WTC11 (cell line): ENCODE measurements at regions not wholly inside any gene's neighbourhood (a gene's known extent, or its start where the extent isn't known, plus 50 kb on each side); places are given as distances from the start of the nearest gene placed in this dataset.

Source experiments
- ATAC-seq: fragments of 200-7000 bp; cut with Tn5 transposase; 2 replicates; pipeline ENCODE4 v1.10.0; 2021; ENCODE audit warnings: mild to moderate bottlenecking, moderate library complexity
- CTCF ChIA-PET: fragments of 300-600 bp; sonication (Branson Sonifier 250); formaldehyde crosslinking; loops from one replicate; lab custom pipeline; 2021; ENCODE audit warnings: antibody characterized with exemption; lab: Charles Lee
- POLR2A ChIA-PET: fragments of 350-600 bp; sonication (Branson Sonifier 250); formaldehyde crosslinking; loops from one replicate; lab custom pipeline; 2021; ENCODE audit warnings: antibody characterized with exemption; lab: Charles Lee
- DNase-seq: peaks from one replicate; pipeline ENCODE4 v3.0.0; 2021; ENCODE audit warnings: low spot score
- H3K27ac Mint-ChIP-seq: 2 replicates; pipeline ENCODE4 v1.8.0; 2021; ENCODE audit warnings: mixed read lengths
- H3K27me3 Mint-ChIP-seq: 2 replicates; pipeline ENCODE4 v1.8.0; 2021; ENCODE audit warnings: low read depth, mild to moderate bottlenecking, moderate library complexity, mixed read lengths
- H3K36me3 Mint-ChIP-seq: 2 replicates; pipeline ENCODE4 v1.8.0; 2021; ENCODE audit warnings: mixed read lengths
- H3K4me1 Mint-ChIP-seq: 2 replicates; pipeline ENCODE4 v1.8.0; 2022; ENCODE audit warnings: mixed read lengths
- H3K4me3 Mint-ChIP-seq: 2 replicates; pipeline ENCODE4 v1.8.0; 2021; ENCODE audit warnings: mild to moderate bottlenecking, moderate library complexity, mixed read lengths
- H3K9me3 Mint-ChIP-seq: 2 replicates; pipeline ENCODE4 v1.8.0; 2021; ENCODE audit warnings: mixed read lengths
- ATF1 ChIP-seq: sonication (generic); formaldehyde crosslinking; IDR thresholded peaks from 2 replicates; pipeline ENCODE4 v1.8.1; 2023; ENCODE audit warnings: mild to moderate bottlenecking, moderate library complexity, missing genetic modification reagents
- CREM ChIP-seq: sonication (generic); formaldehyde crosslinking; IDR thresholded peaks from 2 replicates; pipeline ENCODE4 v1.8.1; 2022; ENCODE audit warnings: mild to moderate bottlenecking, missing genetic modification reagents, moderate library complexity
- IRF2 ChIP-seq: sonication (generic); formaldehyde crosslinking; IDR thresholded peaks from 2 replicates; pipeline ENCODE4 v1.8.0; 2022; ENCODE audit warnings: low read depth, missing genetic modification reagents, borderline replicate concordance
- RORB ChIP-seq: fragments of 250-450 bp; sonication (Bioruptor Pico); IDR thresholded peaks from 2 replicates; pipeline ENCODE4 v1.9.0; 2021; ENCODE audit warnings: mild to moderate bottlenecking
- TP53 ChIP-seq: sonication (generic); formaldehyde crosslinking; IDR thresholded peaks from 2 replicates; pipeline ENCODE4 v1.8.1; 2023; ENCODE audit warnings: mild to moderate bottlenecking, missing genetic modification reagents
- ZNF138 ChIP-seq: sonication (generic); formaldehyde crosslinking; conservative IDR thresholded peaks from 2 replicates; pipeline ENCODE4 v1.8.1; 2022; ENCODE audit warnings: mild to moderate bottlenecking, moderate library complexity, missing genetic modification reagents
- TF ChIP-seq, protein P1 (sequence below): fragments of 250-450 bp; sonication (Bioruptor Pico); IDR thresholded peaks from 2 replicates; pipeline ENCODE4 v1.9.0; 2021; ENCODE audit warnings: mild to moderate bottlenecking
- TF ChIP-seq, protein P2 (sequence below): sonication (generic); formaldehyde crosslinking; conservative IDR thresholded peaks from 2 replicates; pipeline ENCODE4 v1.8.1; 2022; ENCODE audit warnings: mild to moderate bottlenecking, missing genetic modification reagents
- TF ChIP-seq, protein P3 (sequence below): fragments of 250-450 bp; sonication (Bioruptor Pico); IDR thresholded peaks from 2 replicates; pipeline ENCODE4 v1.9.0; 2021; ENCODE audit warnings: mild to moderate bottlenecking, borderline replicate concordance
- TF ChIP-seq, protein P4 (sequence below): sonication (generic); formaldehyde crosslinking; IDR thresholded peaks from 2 replicates; pipeline ENCODE4 v1.8.1; 2023; ENCODE audit warnings: mild to moderate bottlenecking, moderate library complexity, missing genetic modification reagents
- TF ChIP-seq, protein P5 (sequence below): fragments of 250-450 bp; sonication (Bioruptor Pico); conservative IDR thresholded peaks from 2 replicates; pipeline ENCODE4 v1.9.0; 2021; ENCODE audit warnings: mild to moderate bottlenecking
- TF ChIP-seq, protein P6 (sequence below): sonication (generic); formaldehyde crosslinking; IDR thresholded peaks from 2 replicates; pipeline ENCODE4 v1.8.1; 2022; ENCODE audit warnings: mild to moderate bottlenecking, missing genetic modification reagents, moderate library complexity, borderline replicate concordance
- TF ChIP-seq, protein P7 (sequence below): sonication (generic); formaldehyde crosslinking; IDR thresholded peaks from 2 replicates; pipeline ENCODE4 v1.8.1; 2023; ENCODE audit warnings: mild to moderate bottlenecking, missing genetic modification reagents, moderate library complexity
- TF ChIP-seq, protein P8 (sequence below): fragments of 250-450 bp; sonication (Bioruptor Pico); IDR thresholded peaks from 2 replicates; pipeline ENCODE4 v1.8.0; 2021; ENCODE audit warnings: mild to moderate bottlenecking

DNA sequence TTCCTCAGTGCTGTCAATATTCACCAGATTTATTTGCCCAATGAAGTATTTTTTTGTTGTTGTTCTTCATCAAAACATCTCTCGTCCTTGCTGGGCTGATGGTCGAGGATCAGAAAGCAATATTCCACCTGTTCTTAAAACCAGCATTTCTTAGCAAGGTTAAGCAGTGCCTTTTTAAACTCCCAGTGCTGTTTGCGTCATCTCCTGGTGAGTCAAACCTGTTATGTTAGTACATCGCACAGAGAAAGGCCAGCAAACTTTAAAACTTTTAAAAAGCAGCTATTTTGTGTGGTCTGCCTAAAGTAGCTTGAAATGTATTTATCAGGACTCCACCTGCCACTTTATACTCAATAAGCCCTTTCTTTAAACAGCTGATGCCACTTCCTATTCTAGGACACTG is 802.0 kb downstream of the KCNA4 start (continued):
- TF ChIP-seq CREM (CRISPR knock-in tag) = no peak
- TF ChIP-seq, protein P1, sequence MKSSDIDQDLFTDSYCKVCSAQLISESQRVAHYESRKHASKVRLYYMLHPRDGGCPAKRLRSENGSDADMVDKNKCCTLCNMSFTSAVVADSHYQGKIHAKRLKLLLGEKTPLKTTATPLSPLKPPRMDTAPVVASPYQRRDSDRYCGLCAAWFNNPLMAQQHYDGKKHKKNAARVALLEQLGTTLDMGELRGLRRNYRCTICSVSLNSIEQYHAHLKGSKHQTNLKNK = no peak
- TF ChIP-seq, protein P2, sequence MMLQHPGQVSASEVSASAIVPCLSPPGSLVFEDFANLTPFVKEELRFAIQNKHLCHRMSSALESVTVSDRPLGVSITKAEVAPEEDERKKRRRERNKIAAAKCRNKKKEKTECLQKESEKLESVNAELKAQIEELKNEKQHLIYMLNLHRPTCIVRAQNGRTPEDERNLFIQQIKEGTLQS (CRISPR knock-in tag) = no peak
- TF ChIP-seq, protein P3, sequence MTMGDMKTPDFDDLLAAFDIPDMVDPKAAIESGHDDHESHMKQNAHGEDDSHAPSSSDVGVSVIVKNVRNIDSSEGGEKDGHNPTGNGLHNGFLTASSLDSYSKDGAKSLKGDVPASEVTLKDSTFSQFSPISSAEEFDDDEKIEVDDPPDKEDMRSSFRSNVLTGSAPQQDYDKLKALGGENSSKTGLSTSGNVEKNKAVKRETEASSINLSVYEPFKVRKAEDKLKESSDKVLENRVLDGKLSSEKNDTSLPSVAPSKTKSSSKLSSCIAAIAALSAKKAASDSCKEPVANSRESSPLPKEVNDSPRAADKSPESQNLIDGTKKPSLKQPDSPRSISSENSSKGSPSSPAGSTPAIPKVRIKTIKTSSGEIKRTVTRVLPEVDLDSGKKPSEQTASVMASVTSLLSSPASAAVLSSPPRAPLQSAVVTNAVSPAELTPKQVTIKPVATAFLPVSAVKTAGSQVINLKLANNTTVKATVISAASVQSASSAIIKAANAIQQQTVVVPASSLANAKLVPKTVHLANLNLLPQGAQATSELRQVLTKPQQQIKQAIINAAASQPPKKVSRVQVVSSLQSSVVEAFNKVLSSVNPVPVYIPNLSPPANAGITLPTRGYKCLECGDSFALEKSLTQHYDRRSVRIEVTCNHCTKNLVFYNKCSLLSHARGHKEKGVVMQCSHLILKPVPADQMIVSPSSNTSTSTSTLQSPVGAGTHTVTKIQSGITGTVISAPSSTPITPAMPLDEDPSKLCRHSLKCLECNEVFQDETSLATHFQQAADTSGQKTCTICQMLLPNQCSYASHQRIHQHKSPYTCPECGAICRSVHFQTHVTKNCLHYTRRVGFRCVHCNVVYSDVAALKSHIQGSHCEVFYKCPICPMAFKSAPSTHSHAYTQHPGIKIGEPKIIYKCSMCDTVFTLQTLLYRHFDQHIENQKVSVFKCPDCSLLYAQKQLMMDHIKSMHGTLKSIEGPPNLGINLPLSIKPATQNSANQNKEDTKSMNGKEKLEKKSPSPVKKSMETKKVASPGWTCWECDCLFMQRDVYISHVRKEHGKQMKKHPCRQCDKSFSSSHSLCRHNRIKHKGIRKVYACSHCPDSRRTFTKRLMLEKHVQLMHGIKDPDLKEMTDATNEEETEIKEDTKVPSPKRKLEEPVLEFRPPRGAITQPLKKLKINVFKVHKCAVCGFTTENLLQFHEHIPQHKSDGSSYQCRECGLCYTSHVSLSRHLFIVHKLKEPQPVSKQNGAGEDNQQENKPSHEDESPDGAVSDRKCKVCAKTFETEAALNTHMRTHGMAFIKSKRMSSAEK = no peak
- TF ChIP-seq ATF1 (CRISPR knock-in tag) = no peak
- TF ChIP-seq, protein P4, sequence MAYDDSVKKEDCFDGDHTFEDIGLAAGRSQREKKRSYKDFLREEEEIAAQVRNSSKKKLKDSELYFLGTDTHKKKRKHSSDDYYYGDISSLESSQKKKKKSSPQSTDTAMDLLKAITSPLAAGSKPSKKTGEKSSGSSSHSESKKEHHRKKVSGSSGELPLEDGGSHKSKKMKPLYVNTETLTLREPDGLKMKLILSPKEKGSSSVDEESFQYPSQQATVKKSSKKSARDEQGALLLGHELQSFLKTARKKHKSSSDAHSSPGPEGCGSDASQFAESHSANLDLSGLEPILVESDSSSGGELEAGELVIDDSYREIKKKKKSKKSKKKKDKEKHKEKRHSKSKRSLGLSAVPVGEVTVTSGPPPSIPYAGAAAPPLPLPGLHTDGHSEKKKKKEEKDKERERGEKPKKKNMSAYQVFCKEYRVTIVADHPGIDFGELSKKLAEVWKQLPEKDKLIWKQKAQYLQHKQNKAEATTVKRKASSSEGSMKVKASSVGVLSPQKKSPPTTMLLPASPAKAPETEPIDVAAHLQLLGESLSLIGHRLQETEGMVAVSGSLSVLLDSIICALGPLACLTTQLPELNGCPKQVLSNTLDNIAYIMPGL = no peak
- TF ChIP-seq RORB (CRISPR knock-in tag) = no peak
- TF ChIP-seq ZNF138 = no peak
- no peak for TF ChIP-seq TP53 (CRISPR knock-in tag)
- TF ChIP-seq, protein P5, sequence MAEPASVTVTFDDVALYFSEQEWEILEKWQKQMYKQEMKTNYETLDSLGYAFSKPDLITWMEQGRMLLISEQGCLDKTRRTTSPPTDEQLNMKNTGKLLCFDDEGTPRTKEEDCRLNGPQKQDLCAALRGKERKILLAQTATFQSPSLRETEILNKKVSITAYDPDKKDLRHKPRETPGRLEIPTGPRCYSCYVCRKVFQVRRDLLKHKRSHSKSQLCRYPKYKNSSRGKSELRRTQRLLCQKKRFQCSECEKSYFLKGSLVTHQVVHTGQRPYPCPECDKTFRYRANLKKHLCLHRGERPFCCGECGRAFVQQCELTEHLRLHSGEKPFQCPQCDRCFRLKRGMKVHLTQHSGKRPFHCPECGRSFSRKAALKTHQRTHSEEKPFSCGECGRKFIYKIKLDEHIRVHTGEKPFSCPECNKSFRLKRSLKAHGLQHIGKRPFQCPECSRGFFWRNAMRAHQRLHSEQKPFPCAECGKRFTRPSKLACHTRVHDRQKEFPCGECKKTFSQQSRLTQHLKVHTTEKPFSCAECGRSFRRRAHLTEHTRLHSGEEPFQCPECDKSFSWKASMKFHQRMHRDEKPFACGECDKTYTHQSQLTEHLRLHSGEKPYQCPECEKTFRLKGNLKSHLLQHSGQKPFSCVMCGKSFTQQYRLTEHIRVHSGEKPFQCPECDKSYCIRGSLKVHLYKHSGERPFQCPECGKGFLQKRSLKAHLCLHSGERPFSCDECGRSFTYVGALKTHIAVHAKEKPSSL (CRISPR knock-in tag) = no peak

DNA sequence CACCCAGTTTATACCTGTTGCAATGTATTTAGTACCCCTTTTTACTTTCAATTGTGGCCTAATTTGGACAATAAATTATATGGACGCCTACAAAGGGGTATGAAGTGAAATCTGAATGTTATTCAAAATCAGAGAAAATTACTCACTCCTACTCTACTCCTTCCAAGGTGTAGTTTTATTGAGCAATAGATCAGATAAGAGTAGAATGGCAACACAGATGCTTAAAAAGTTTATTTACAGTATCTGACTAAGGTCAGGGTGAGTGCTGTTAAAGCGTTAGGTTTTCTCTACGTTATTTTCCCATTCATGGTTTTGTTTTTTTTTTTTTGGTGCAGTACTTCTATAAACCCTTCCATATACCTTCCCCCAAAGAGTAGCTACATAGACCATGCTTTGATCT is 805.6 kb downstream of the KCNA4 start:
- no peak for DNase-seq
- Mint-ChIP-seq H3K4me3 (no peak overlapping the region), H3K36me3 (no peaks in the 10 kb centered on the region), H3K27me3 (peaks cover 16% of the 10 kb centered on the region), H3K27ac (no peak overlapping the region), H3K9me3 (no peaks in the 10 kb centered on the region), H3K4me1 (no peaks in the 10 kb centered on the region)
- TF ChIP-seq, protein P6, sequence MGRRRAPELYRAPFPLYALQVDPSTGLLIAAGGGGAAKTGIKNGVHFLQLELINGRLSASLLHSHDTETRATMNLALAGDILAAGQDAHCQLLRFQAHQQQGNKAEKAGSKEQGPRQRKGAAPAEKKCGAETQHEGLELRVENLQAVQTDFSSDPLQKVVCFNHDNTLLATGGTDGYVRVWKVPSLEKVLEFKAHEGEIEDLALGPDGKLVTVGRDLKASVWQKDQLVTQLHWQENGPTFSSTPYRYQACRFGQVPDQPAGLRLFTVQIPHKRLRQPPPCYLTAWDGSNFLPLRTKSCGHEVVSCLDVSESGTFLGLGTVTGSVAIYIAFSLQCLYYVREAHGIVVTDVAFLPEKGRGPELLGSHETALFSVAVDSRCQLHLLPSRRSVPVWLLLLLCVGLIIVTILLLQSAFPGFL (CRISPR knock-in tag) = no peak
- TF ChIP-seq, protein P7, sequence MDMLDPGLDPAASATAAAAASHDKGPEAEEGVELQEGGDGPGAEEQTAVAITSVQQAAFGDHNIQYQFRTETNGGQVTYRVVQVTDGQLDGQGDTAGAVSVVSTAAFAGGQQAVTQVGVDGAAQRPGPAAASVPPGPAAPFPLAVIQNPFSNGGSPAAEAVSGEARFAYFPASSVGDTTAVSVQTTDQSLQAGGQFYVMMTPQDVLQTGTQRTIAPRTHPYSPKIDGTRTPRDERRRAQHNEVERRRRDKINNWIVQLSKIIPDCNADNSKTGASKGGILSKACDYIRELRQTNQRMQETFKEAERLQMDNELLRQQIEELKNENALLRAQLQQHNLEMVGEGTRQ (CRISPR knock-in tag) = no peak
- TF ChIP-seq, protein P8, sequence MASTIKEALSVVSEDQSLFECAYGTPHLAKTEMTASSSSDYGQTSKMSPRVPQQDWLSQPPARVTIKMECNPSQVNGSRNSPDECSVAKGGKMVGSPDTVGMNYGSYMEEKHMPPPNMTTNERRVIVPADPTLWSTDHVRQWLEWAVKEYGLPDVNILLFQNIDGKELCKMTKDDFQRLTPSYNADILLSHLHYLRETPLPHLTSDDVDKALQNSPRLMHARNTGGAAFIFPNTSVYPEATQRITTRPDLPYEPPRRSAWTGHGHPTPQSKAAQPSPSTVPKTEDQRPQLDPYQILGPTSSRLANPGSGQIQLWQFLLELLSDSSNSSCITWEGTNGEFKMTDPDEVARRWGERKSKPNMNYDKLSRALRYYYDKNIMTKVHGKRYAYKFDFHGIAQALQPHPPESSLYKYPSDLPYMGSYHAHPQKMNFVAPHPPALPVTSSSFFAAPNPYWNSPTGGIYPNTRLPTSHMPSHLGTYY (CRISPR knock-in tag) = no peak
- TF ChIP-seq IRF2 (CRISPR knock-in tag) = no peak
- ATAC-seq = no peak
- ChIA-PET CTCF (interaction anchor here (0.7 kb wide), 1 partner anchor 66 kb away, joined by 3 read pairs; no protein-coding TSS in a partner anchor), POLR2A (no interaction called here)
